HG03558 (cell line): ENCODE measurements at regions not wholly inside any gene's neighbourhood (a gene's known extent, or its start where the extent isn't known, plus 50 kb on each side); places are given as distances from the start of the nearest gene placed in this dataset.
"Not testable (repeated sequence)": the region's sequence is repeated elsewhere in the genome, so short reads cannot be mapped to it uniquely, and the experiment has no call there.

Experiments
- ATAC-seq: cut with Tn5 transposase; IDR thresholded peaks from one replicate; pipeline ENCODE4 v1.9.1; 2021; ENCODE audit warnings: moderate number of reproducible peaks; ENCODE audit not compliant: unreplicated experiment; ENCODE audit errors: extremely low read depth

DNA sequence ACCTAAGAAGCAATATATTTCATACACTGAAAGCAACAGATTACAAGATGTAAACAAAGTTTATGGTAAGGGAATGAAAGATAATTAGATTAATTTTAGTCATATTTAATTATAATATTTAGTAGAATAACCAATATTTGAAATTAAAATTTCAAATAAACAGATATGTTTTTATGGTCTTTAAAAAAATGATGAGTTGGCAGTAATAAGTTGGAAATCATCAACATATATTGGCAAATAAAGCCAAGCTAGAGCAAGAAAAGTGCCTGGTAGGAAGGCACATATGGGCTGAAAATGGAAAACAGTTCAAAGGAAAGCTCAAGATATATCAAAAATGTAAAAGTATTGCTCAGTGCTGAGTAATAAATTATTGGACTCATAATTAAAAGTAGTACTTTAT, 1274.0 kb downstream of the AMY1C start:
- ATAC-seq = no peak

GRCh38 chr1:105027838-105028471, 1278.3 kb downstream of the AMY1C start:
- ATAC-seq = no peak

DNA sequence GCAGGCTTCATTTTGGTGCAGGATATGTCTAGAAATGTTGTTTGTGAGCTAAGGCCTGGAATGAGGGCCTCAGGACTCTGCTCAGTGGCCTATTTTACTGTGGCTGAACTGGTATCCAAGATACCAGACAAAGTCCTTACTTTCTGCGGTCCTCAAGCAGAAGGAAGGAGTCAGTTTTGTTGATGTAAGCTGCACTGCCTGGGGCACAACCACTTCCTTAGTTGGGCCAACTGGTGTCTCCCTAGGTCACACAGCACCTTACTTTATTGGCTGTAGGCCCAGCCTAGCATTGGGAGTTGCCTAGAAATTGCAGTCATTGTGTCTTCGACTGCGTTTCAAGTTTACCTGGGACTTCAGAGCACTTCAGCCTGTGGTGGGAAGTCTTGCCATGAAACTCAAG, 1322.7 kb downstream of the AMY1C start:
- no peak for ATAC-seq

GRCh38 chr1:105072850-105073249, 1323.2 kb downstream of the AMY1C start:
- no peak for ATAC-seq

- ATAC-seq = no peak
Observed at GRCh38 chr1:105073660-105074059, 1324.0 kb downstream of the AMY1C start.

GRCh38 chr1:105083611-105084010, 1333.9 kb downstream of the AMY1C start:
- ATAC-seq = no peak

GRCh38 chr1:105087506-105087905, 1337.8 kb downstream of the AMY1C start:
- ATAC-seq = no peak

DNA sequence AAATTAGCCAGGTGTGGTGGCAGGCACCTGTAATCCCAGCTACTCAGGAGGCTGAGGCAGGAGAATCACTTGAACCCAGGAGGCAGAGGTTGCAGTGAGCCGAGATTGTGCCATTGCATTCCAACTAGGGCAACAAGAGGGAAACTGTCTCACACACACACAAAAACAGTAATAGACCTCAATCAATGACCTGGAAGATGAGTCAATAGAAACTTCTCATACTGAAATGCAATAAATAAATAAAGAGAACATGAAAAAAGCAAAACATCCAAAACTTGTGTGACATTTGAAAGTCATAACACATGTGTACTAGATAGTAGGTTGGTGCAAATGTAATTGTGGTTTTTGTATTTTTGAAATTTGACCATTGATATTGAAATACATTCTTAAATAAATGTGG, 1338.5 kb downstream of the AMY1C start:
- ATAC-seq = no peak

- ATAC-seq = not testable (repeated sequence)
Observed at GRCh38 chr1:105093893-105094292, 1344.2 kb downstream of the AMY1C start.

GRCh38 chr1:105100102-105100501, 1350.4 kb downstream of the AMY1C start:
- no peak for ATAC-seq

GRCh38 chr1:105101261-105101660, 1351.6 kb downstream of the AMY1C start:
- ATAC-seq = no peak

DNA sequence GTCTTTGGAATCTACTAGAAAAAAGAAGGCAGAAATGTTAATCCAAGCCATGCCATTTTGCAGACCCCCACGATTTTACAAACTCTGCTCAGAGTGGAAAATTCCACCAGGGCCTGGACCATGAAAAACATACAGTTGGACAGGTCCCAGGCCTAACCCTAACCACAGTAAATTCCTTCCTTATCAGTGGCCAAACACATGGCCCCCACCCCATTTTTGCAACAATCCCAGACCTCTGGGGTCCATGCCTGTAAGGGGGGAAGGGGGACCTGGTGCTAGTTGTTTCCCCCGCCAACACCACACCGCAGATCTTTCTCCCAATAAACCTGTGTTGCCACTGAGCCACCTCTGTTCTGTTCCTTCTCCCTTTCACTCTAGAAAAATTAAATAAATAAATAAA, 1352.7 kb downstream of the AMY1C start:
- no peak for ATAC-seq

- ATAC-seq = no peak
Observed at GRCh38 chr1:105122041-105122440, 1372.3 kb downstream of the AMY1C start.

DNA sequence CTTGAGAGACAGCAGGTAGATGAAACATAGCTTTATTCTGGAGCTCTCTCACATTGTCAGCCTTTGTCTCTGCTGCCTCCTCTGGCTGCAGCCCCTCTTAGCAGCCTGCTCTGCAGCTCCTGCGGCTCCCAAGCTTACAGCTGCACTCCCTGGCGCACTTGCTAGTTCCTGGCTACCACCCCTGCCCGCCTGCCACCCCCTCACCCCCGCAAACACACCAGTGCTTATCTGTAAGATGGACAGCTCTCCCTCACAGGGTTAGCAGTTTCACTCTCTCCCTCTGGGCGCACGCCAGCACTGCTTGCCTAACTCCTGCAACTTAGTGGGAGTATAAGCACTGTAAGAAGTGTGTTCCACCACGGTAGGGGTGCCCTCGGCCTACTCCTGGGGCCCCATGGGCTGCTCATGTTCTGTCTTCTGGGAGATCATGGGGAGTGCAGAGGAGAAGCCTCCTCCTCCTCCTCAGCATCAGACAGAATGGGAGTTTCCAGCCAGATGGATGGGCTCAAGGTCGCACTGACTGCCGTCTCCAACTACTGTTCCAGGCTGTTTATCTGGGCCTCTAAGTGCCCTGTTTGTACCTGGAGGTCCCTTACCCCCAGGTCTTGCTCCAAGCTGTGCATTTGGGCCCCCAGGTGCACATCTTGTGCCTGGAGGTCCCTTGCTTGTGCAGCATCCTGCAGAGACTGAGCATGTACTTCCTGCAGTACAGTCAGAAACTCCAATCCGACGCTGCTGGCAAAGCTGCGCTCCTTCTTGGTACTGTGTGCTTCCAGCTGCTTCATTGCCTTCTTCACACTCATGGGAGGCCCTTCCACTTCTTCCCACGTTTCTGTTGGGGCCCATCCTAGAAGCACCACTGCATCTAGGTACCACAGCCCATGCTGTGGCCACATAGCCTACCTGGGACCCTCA, 1388.1 kb downstream of the AMY1C start:
- no peak for ATAC-seq

GRCh38 chr1:105138458-105138893, 1388.8 kb downstream of the AMY1C start:
- no peak for ATAC-seq

DNA sequence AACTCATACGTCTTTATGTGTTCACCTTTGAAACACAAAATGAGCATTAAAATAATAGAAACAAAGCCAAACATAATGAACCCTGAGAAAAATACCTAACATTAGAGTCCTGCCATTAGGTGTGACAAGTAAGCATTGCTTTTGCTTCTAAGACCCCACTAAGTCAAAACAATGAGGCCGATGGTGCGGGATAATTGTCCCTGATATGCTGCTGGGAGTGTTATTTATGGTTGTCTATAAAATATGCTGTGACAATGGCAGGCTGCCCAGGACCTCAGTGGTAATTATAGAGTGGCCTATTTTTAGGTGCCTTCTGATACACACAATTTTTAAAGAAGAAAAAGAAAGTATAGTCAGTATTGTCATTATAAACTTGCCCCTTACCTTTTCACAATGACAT, 1423.1 kb downstream of the AMY1C start:
- ATAC-seq = no peak

DNA sequence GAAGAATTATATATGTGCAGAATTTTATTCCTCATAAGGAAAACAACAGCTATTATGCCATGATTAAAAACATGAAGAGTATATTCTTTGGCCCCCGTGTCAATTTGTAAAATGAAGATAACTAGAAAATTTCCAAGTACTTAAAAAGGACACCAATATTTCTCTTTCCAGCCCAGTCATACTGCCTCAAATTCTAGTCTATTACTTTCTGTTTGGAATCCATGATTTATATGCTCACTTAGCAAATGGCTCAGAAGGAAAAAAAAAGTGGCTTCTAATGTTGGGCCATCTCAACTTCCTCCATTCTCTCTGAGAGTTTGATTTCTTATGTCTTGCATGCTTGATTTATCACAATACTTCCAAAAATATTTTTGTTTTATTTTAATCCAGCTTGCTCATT, 1431.1 kb downstream of the AMY1C start:
- ATAC-seq = no peak

DNA sequence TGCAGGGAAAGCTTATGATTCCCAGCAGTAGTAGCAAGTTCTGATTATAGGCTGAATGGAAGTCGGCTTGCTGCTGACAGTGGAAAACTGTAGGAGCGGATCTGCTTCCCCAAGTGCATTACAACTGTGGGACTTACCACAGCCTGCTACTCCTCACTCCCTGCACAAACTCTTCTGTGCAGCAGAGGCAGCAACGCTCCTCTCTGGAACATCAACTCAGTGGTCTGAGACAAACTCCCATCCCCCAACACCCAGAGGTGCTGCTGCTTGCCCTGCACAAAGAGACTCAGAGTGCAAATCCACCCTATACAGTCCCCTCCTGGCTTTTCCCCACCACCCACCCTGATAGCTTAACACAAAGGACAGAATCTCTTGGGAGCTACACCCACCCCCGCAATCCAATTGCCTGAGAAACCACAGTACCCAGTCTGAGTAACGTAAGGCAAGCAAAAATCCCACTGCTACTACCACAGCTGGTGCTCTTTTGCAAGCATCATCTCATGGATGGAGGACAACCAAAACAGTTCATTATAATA, 1455.2 kb downstream of the AMY1C start:
- no peak for ATAC-seq

- no peak for ATAC-seq
Observed at GRCh38 chr1:105208581-105208980, 1458.9 kb downstream of the AMY1C start.

GRCh38 chr1:105210747-105211146, 1461.0 kb downstream of the AMY1C start:
- ATAC-seq = no peak

- no peak for ATAC-seq
Observed at GRCh38 chr1:105231378-105231777, 1481.7 kb downstream of the AMY1C start.
